GM10248 (cell line): ENCODE measurements at regions not wholly inside any gene's neighbourhood (a gene's known extent, or its start where the extent isn't known, plus 50 kb on each side); places are given as distances from the start of the nearest gene placed in this dataset.

Source experiments
- CTCF ChIA-PET: fragments of 300-600 bp; sonication (Branson Sonifier 250); formaldehyde crosslinking; extraction: SDS; loops from one replicate; lab custom pipeline; 2021; ENCODE audit warnings: antibody characterized with exemption; lab: Yijun Ruan, JAX
- POLR2A ChIA-PET: fragments of 350-650 bp; sonication (Branson Sonifier 250); formaldehyde crosslinking; extraction: SDS; loops from one replicate; lab custom pipeline; 2020; ENCODE audit warnings: antibody characterized with exemption; lab: Yijun Ruan, JAX
- DNase-seq: peaks from one replicate; pipeline ENCODE4 v3.0.0; 2012; ENCODE audit errors: extremely low spot score
- TF ChIP-seq, protein P1 (sequence below): IDR thresholded peaks from 2 replicates; pipeline ENCODE4 v1.5.1; 2012; ENCODE audit warnings: mild to moderate bottlenecking, low read depth; ENCODE audit errors: extremely low read depth, missing control alignments, control extremely low read depth

DNA sequence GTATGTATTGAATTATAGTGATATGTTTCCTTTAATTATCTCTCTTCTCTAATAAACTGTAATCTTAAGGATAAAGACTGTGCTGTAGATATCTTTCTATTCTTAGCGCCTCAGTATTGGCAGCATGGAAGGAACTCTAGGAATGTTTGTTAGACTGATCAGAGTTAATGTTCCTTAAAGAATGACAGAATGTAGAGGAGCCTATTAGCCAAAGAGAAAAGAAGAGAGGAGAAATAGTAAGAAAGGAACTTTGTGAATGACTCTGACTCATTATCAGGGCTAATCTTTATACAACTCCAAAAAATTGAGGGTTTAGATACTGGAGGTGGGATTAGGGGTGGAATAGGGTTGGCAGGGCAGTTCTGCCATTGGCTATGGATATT is 59.0 kb upstream of the NUDT12 start:
- TF ChIP-seq, protein P1, sequence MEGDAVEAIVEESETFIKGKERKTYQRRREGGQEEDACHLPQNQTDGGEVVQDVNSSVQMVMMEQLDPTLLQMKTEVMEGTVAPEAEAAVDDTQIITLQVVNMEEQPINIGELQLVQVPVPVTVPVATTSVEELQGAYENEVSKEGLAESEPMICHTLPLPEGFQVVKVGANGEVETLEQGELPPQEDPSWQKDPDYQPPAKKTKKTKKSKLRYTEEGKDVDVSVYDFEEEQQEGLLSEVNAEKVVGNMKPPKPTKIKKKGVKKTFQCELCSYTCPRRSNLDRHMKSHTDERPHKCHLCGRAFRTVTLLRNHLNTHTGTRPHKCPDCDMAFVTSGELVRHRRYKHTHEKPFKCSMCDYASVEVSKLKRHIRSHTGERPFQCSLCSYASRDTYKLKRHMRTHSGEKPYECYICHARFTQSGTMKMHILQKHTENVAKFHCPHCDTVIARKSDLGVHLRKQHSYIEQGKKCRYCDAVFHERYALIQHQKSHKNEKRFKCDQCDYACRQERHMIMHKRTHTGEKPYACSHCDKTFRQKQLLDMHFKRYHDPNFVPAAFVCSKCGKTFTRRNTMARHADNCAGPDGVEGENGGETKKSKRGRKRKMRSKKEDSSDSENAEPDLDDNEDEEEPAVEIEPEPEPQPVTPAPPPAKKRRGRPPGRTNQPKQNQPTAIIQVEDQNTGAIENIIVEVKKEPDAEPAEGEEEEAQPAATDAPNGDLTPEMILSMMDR = no peak
- ChIA-PET POLR2A (no interaction called here), CTCF (interaction anchor here (1.4 to 1.9 kb wide), 2 partner anchors 8 to 40 kb away, joined by 3 to 5 read pairs; no protein-coding TSS in a partner anchor)
- DNase-seq = no peak

DNA sequence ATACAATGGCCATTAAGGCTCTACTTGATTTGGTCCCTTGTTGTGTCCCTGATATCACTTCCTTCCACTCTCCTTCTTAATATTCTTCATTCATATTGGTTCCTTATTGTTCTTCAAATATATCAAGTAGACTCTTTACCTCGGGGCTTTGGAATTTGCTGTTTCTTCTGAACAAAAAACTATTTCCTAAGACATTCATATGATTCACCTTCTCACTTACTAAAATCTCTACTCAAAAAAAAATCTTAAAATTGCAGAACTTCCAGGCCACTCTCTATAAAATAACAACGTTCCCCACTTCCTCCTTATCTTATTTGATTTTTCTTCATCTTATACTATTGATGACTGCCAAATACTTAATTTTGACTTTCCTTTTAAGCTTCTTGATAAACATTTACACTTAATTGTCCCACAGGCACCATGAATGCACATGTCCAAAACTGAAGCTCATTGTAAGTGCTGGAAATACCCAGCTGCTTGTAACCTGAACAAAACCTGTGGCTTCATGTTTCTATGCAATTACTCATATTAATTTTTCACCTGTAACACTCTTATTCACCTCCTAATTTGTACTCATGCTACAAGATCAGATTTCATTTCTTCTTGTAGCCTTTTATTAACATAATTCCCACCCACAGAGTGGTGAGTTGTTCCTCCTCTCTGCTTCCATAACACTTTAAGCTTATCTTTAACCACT is 58.4 kb upstream of the NUDT12 start:
- DNase-seq = no peak
- TF ChIP-seq, protein P1 = no peak
- CTCF ChIA-PET = interaction anchor here (0.8 to 1.9 kb wide), 3 partner anchors 8 to 40 kb away, joined by 3 to 5 read pairs (median 3); no protein-coding TSS in a partner anchor

GRCh38 chr5:103617913-103618312 is 55.3 kb upstream of the NUDT12 start:
- POLR2A ChIA-PET = no interaction called here
- TF ChIP-seq, protein P1 = no peak
- no peak for DNase-seq
- CTCF ChIA-PET = no interaction called here

More for the DNA sequence above, 58.4 kb upstream of the NUDT12 start:
- POLR2A ChIA-PET = no interaction called here

GRCh38 chr5:103617090-103617489 is 54.5 kb upstream of the NUDT12 start:
- CTCF ChIA-PET = no interaction called here
- POLR2A ChIA-PET = no interaction called here
- TF ChIP-seq, protein P1 = no peak
- no peak for DNase-seq

DNA sequence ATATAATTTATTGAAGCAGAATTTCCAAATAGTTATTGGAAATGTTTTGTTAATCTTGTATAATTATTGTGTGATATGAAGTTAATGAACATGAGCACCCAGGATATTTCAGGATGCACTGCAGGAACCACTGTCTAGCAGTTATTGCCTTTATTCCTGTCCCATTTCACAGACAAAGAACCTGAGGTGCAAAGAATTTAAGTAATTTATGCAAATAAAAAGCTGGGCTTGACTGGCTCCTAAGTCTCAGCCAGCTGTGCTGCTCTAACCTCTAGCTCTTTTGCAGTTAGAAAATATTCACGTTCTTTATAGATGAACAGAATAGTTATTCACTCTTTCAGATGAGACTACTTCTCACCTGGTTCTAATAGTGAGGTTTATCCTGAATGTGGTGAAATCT is 50.0 kb upstream of the NUDT12 start:
- DNase-seq = no peak
- POLR2A ChIA-PET = no interaction called here
- TF ChIP-seq, protein P1 = no peak
- CTCF ChIA-PET = interaction anchor here (1.8 kb wide), 1 partner anchor 10 kb away, joined by 5 read pairs; no protein-coding TSS in a partner anchor
